Transverse colon (tissue), 4 donors: ENCODE measurements at regions not wholly inside any gene's neighbourhood (a gene's known extent, or its start where the extent isn't known, plus 50 kb on each side); places are given as distances from the start of the nearest gene placed in this dataset.
"Not testable (repeated sequence)": the region's sequence is repeated elsewhere in the genome, so short reads cannot be mapped to it uniquely, and the experiment has no call there.

Source experiments
- DNase-seq: peaks from one replicate; pipeline ENCODE4 v3.0.0-alpha.2; 2019
- H3K27ac ChIP-seq, 4 donors: fragments of 200-600 bp; sonication (generic); 2 replicates each; pipeline ENCODE4 v1.5.1; 2016 to 2018; ENCODE audit warnings: inconsistent platforms in 4 of 4
- H3K27me3 ChIP-seq: fragments of 200-600 bp; sonication (generic); 2 replicates; pipeline ENCODE4 v1.5.1; 2017; ENCODE audit warnings: inconsistent platforms
- H3K36me3 ChIP-seq, 4 donors: fragments of 200-600 bp; sonication (generic); 2 replicates each; pipeline ENCODE4 v1.5.1; 2017 to 2019; ENCODE audit warnings: inconsistent platforms in 4 of 4
- H3K4me1 ChIP-seq, 4 donors: fragments of 200-600 bp; sonication (generic); 2 replicates each; pipeline ENCODE4 v1.5.1; 2017 to 2020; ENCODE audit warnings: inconsistent platforms in 4 of 4
- H3K4me3 ChIP-seq, 4 donors: fragments of 200-600 bp; sonication (generic); 1 replicate in 1 of 4; 2 replicates in 3 of 4; pipeline versions ENCODE4 v1.5.1 to v1.6.1; 2017 to 2019; ENCODE audit warnings: inconsistent platforms in 4 of 4
- H3K9me3 ChIP-seq, 2 donors: fragments of 200-600 bp; sonication (generic); 2 replicates each; pipeline ENCODE4 v1.5.1; 2017 to 2019; ENCODE audit warnings: inconsistent platforms in 2 of 2
- CTCF ChIP-seq, 5 experiments: fragments of 200-600 bp in 3 of 5; fragments of 450-650 bp in 2 of 5; sonication (generic) in 3 of 5; IDR thresholded peaks; 1 replicate in 2 of 5; 2 replicates in 3 of 5; pipeline ENCODE4 v1.5.1; 2016 to 2017; ENCODE audit warnings: antibody characterized with exemption in 5 of 5, inconsistent platforms in 3 of 5, mild to moderate bottlenecking in 2 of 5, moderate library complexity in 1 of 5
- EP300 ChIP-seq: sonication (generic); formaldehyde crosslinking; IDR thresholded peaks from one replicate; pipeline ENCODE4 v1.6.1; 2017; ENCODE audit warnings: antibody characterized with exemption, low read depth
- POLR2A ChIP-seq: fragments of 450-650 bp; IDR thresholded peaks from one replicate; pipeline ENCODE4 v1.6.1; 2016; ENCODE audit warnings: antibody characterized with exemption, mild to moderate bottlenecking, moderate library complexity
- POLR2AphosphoS5 ChIP-seq, 3 donors: sonication (generic); formaldehyde crosslinking; IDR thresholded peaks; one replicate each; pipeline ENCODE4 v1.6.1; 2016; ENCODE audit warnings: antibody characterized with exemption in 3 of 3
- WGBS, 2 donors: methylation state at CpG; one replicate each; pipeline ENCODE4 v1.1.5; 2018; ENCODE audit warnings: low coverage in 1 of 2; 5-methylcytosine and 5-hydroxymethylcytosine counted together
- in situ Hi-C, 4 donors: fragments of 200-750 bp; cut with MboI; loops; one replicate each; pipeline versions ENCODE4 v1.15.0 to v1.15.1; 2017; ENCODE audit warnings: low sequenced_read_pairs in 3 of 4, low pct_ligation_motif_present in 1 of 4, low pct_unique_long_range_greater_than_20kb in 1 of 4
- intact Hi-C: fragments of 100-400 bp; cut with DNase I; formaldehyde crosslinking; loops from one replicate; pipeline ENCODE4 v1.15.1; 2023; ENCODE audit warnings: low total_unique reads

- no peak overlapping the region for H3K4me3 ChIP-seq
- H3K9me3 ChIP-seq: no peaks in the 10 kb centered on the region
- in situ Hi-C loops: no loop called here
- 79% methylated on average over 2 of the region's 2 CpGs for WGBS, 2 donors
- no peaks in the 10 kb centered on the region for H3K36me3 ChIP-seq
- intact Hi-C loops: no loop called here
- no peaks in the 10 kb centered on the region for H3K4me1 ChIP-seq
- no peaks in the 10 kb centered on the region for H3K27me3 ChIP-seq
- TF ChIP-seq POLR2AphosphoS5 (IDR thresholded peaks at IDR 0.05) (no peak), EP300 (no peak), POLR2A (no peak)
- no peak overlapping the region for H3K27ac ChIP-seq
- no peak for DNase-seq
These were observed 213.2 kb upstream of the FKBP1C start for GRCh38 chr6:62998022-62998421.

GRCh38 chr6:62999242-62999641 is 212.0 kb upstream of the FKBP1C start:
- H3K9me3 ChIP-seq, in situ Hi-C loops, H3K4me1 ChIP-seq, H3K27me3 ChIP-seq, DNase-seq, intact Hi-C loops, H3K27ac ChIP-seq, H3K36me3 ChIP-seq, H3K4me3 ChIP-seq: not testable (repeated sequence)
- WGBS, 2 donors: 50% methylated on average over 3 of the region's 3 CpGs; no CpG with 5 or more reads in 1 of the 2 donors

- intact Hi-C loops: no loop called here
- Histone ChIP-seq H3K36me3 (no peaks in the 10 kb centered on the region), H3K4me1 (no peaks in the 10 kb centered on the region), H3K27ac (no peak overlapping the region), H3K27me3 (no peaks in the 10 kb centered on the region), H3K9me3 (no peaks in the 10 kb centered on the region), H3K4me3 (no peak overlapping the region)
- no peak for TF ChIP-seq POLR2AphosphoS5 (IDR thresholded peaks at IDR 0.05)
- no peak for TF ChIP-seq POLR2A
- in situ Hi-C loops: no loop called here
- WGBS, 2 donors: 64 to 74% methylated on average over 1 of the region's 1 CpG
- no peak for DNase-seq
These were observed 211.5 kb upstream of the FKBP1C start for GRCh38 chr6:62999796-63000195.

GRCh38 chr6:63006018-63006417 is 205.3 kb upstream of the FKBP1C start:
- H3K4me1 ChIP-seq, H3K4me3 ChIP-seq, H3K9me3 ChIP-seq, in situ Hi-C loops, DNase-seq, H3K27ac ChIP-seq, H3K36me3 ChIP-seq, H3K27me3 ChIP-seq: not testable (repeated sequence)
- 86 to 91% methylated on average over 4 to 7 of the region's 7 CpGs for WGBS, 2 donors
- intact Hi-C loops: loop anchor here (1.0 kb wide), 1 partner anchor 20 kb away; no protein-coding TSS in a partner anchor

- DNase-seq, H3K9me3 ChIP-seq, H3K27me3 ChIP-seq, H3K36me3 ChIP-seq, H3K4me3 ChIP-seq, H3K4me1 ChIP-seq, H3K27ac ChIP-seq, in situ Hi-C loops, intact Hi-C loops: not testable (repeated sequence)
- 62 to 66% methylated on average over 2 to 3 of the region's 3 CpGs for WGBS, 2 donors
These were observed 200.3 kb upstream of the FKBP1C start for GRCh38 chr6:63010962-63011361.

GRCh38 chr6:63014290-63014689 is 197.0 kb upstream of the FKBP1C start:
- DNase-seq: no peak
- no peaks in the 10 kb centered on the region for H3K9me3 ChIP-seq
- H3K4me1 ChIP-seq: no peaks in the 10 kb centered on the region
- intact Hi-C loops: no loop called here
- H3K27ac ChIP-seq: no peak overlapping the region
- no peak for TF ChIP-seq POLR2AphosphoS5 (IDR thresholded peaks at IDR 0.05)
- no peak for TF ChIP-seq POLR2A
- TF ChIP-seq CTCF (IDR thresholded peaks at IDR 0.05): no peak
- TF ChIP-seq EP300: no peak
- in situ Hi-C loops: no loop called here
- H3K36me3 ChIP-seq: no peaks in the 10 kb centered on the region
- H3K4me3 ChIP-seq: no peak overlapping the region
- WGBS, 2 donors: 38 to 43% methylated on average over 1 of the region's 1 CpG
- no peaks in the 10 kb centered on the region for H3K27me3 ChIP-seq

- Histone ChIP-seq H3K4me1 (no peaks in the 10 kb centered on the region), H3K9me3 (no peaks in the 10 kb centered on the region), H3K27me3 (no peaks in the 10 kb centered on the region), H3K36me3 (no peaks in the 10 kb centered on the region), H3K4me3 (no peak overlapping the region), H3K27ac (no peak overlapping the region)
- no peak for DNase-seq
- in situ Hi-C loops: no loop called here
- WGBS, 2 donors: 41 to 90% methylated on average over 2 of the region's 2 CpGs
- intact Hi-C loops: no loop called here
- no peak for TF ChIP-seq POLR2A
- TF ChIP-seq POLR2AphosphoS5 (IDR thresholded peaks at IDR 0.05): no peak
- no peak for TF ChIP-seq CTCF (IDR thresholded peaks at IDR 0.05)
- no peak for TF ChIP-seq EP300
These were observed 188.6 kb upstream of the FKBP1C start for GRCh38 chr6:63022631-63023030.
